ENCODE measurements at regions not wholly inside any gene's neighbourhood (a gene's known extent, or its start where the extent isn't known, plus 50 kb on each side); places are given as distances from the start of the nearest gene placed in this dataset.

GRCh38 chr11:90329043-90329442, 106.2 kb upstream of the CHORDC1 start:
- H3K27ac Mint-ChIP-seq = no peak overlapping the region
- no peaks in the 10 kb centered on the region for H3K4me1 Mint-ChIP-seq
- no peak for TF ChIP-seq CTCF (IDR thresholded peaks at IDR 0.05; ENCODE audit: unreplicated experiment in 3 of 3)
- no peaks in the 10 kb centered on the region for H3K36me3 Mint-ChIP-seq (ENCODE audit: low read depth)
- peaks cover 3% of the 10 kb centered on the region for H3K9me3 Mint-ChIP-seq
- no peak overlapping the region for H3K4me3 Mint-ChIP-seq
- H3K27me3 Mint-ChIP-seq (ENCODE audit: low read depth) = no peaks in the 10 kb centered on the region

GRCh38 chr11:90326647-90327046, 103.8 kb upstream of the CHORDC1 start:
- Mint-ChIP-seq H3K9me3 (peaks cover 12% of the 10 kb centered on the region), H3K4me3 (no peak overlapping the region), H3K4me1 (no peaks in the 10 kb centered on the region), H3K27ac (no peak overlapping the region), H3K36me3 (ENCODE audit: low read depth) (no peaks in the 10 kb centered on the region), H3K27me3 (ENCODE audit: low read depth) (no peaks in the 10 kb centered on the region)
- no peak for TF ChIP-seq CTCF (IDR thresholded peaks at IDR 0.05; ENCODE audit: unreplicated experiment in 3 of 3)

DNA sequence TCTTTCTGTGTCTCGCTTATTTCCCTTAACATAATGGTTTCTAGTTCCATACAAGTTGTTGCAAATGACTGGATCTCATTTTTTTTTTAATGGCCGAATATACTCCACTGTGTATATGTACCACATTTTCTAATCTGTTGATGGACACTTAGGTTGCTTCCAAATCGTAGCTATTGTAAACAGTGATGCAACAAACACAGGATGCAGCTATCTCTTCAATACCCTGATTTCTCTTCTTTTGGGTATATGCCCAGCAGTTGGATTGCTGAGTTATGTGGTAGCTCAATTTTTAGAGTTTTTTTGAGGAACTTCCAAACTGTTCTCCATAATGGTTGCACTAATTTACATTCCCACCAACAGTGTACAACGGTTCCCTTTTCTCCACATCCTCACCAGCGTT, 100.4 kb upstream of the CHORDC1 start:
- no peaks in the 10 kb centered on the region for H3K36me3 Mint-ChIP-seq (ENCODE audit: low read depth)
- no peaks in the 10 kb centered on the region for H3K27me3 Mint-ChIP-seq (ENCODE audit: low read depth)
- TF ChIP-seq CTCF (IDR thresholded peaks at IDR 0.05; ENCODE audit: unreplicated experiment in 3 of 3) = no peak
- no peak overlapping the region for H3K4me3 Mint-ChIP-seq
- peaks cover 14% of the 10 kb centered on the region for H3K9me3 Mint-ChIP-seq
- no peak overlapping the region for H3K27ac Mint-ChIP-seq
- no peaks in the 10 kb centered on the region for H3K4me1 Mint-ChIP-seq

DNA sequence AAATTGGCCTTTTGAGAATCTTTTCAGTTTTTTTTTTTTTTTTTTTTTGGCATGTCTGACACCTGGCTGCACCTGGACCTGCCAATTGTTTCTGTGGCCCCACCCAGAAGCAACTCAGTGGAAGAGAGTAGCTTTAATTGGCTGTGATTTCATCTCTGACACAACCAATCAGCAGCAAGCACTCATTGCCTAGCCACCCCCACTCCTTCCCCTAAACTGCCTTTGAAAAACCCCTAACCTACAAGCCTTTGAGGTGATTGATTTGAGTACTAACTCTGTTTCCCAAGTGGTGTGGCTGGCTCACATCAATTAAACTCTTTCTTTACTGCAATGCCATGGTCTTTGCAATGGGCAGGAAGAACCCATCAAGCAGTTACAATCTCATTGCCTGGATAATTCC, 98.2 kb upstream of the CHORDC1 start:
- TF ChIP-seq CTCF (IDR thresholded peaks at IDR 0.05; ENCODE audit: unreplicated experiment in 3 of 3) = no peak
- Mint-ChIP-seq H3K27ac (no peak overlapping the region), H3K9me3 (peaks cover 14% of the 10 kb centered on the region), H3K36me3 (ENCODE audit: low read depth) (no peaks in the 10 kb centered on the region), H3K4me3 (no peak overlapping the region), H3K27me3 (ENCODE audit: low read depth) (no peaks in the 10 kb centered on the region), H3K4me1 (no peaks in the 10 kb centered on the region)

DNA sequence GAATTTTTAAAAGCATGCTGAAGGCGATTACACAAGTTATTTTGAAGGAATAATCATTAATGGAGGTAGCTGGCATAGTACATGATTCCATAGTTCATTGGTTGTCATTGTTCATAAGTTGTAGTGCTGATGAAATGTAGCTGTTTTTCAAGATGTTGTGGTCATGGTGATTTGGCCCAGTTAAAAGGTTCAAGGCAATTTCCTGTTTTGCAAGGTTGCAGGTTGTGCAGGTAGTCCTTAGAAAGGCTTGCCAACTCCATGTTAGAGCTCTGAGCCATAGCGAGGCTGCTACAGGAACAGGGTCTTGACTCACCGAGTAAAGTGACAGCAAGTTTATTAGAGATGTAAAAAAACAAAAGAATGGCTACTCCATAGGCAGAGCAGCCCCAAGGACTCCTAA, 95.8 kb upstream of the CHORDC1 start:
- no peak overlapping the region for H3K27ac Mint-ChIP-seq

More for the DNA sequence above, 95.8 kb upstream of the CHORDC1 start:
- Mint-ChIP-seq H3K4me3 (no peak overlapping the region), H3K36me3 (ENCODE audit: low read depth) (no peaks in the 10 kb centered on the region), H3K4me1 (no peaks in the 10 kb centered on the region), H3K9me3 (peaks cover 8% of the 10 kb centered on the region), H3K27me3 (ENCODE audit: low read depth) (no peaks in the 10 kb centered on the region)
- no peak for TF ChIP-seq CTCF (IDR thresholded peaks at IDR 0.05; ENCODE audit: unreplicated experiment in 3 of 3)

All from nephron (organoid).